K562 (cell line): ENCODE measurements at regions not wholly inside any gene's neighbourhood (a gene's known extent, or its start where the extent isn't known, plus 50 kb on each side); places are given as distances from the start of the nearest gene placed in this dataset.

Source experiments
- ATAC-seq: fragments of 200-7000 bp; cut with Tn5 transposase; 3 replicates; pipeline ENCODE4 v1.9.1; 2020; ENCODE audit warnings: moderate library complexity
- BruUV-seq: library from RNA; stranded (reverse); fragments of 400-500 nt; replicated peaks from 2 replicates; lab custom pipeline; 2021; lab: Mats Ljungman, UMichigan
- CTCF ChIA-PET: fragments of 300-600 bp; formaldehyde crosslinking; extraction: SDS; loops from one replicate; lab custom pipeline; 2021; ENCODE audit warnings: low intra/inter-chr PET ratio; lab: Yijun Ruan, JAX
- POLR2A ChIA-PET: fragments of 300-600, 350-650 bp; sonication (Branson Sonifier 250); formaldehyde crosslinking; extraction: SDS; loops from one replicate; lab custom pipeline; 2021; ENCODE audit warnings: antibody characterized with exemption, inconsistent platforms; lab: Yijun Ruan, JAX
- DNase-seq, 4 experiments: peaks; one replicate each; pipeline versions ENCODE4 v3.0.0 to v3.0.0-alpha.2; 2011 to 2018; ENCODE audit warnings: low spot score in 3 of 4, mixed read lengths in 3 of 4; ENCODE audit errors: extremely low read depth in 1 of 4
- FAIRE-seq: peaks from 2 replicates; lab custom pipeline; 2011; peaks lifted over from hg19 to GRCh38; lab: Jason Lieb, UNC
- H2AFZ ChIP-seq: 2 replicates; pipeline ENCODE4 v1.6.0; 2011; ENCODE audit warnings: low read depth, low read length, control low read depth, inconsistent platforms
- H3K27ac ChIP-seq: fragments of 200-600 bp; 3 replicates; pipeline ENCODE4 v1.8.0; 2011; ENCODE audit warnings: low read depth, mild to moderate bottlenecking, control low read depth, inconsistent platforms, low read length, moderate library complexity, mixed read lengths; ENCODE audit errors: extremely low read depth
- H3K27me3 ChIP-seq, 2 experiments: fragments of 300-600 bp in 1 of 2; 2 replicates in 1 of 2; 3 replicates in 1 of 2; pipeline versions ENCODE4 v1.6.0 to v1.8.0; 2011; ENCODE audit warnings: inconsistent platforms in 2 of 2, low read length in 2 of 2, mild to moderate bottlenecking in 1 of 2, mixed read lengths in 1 of 2, moderate library complexity in 1 of 2; ENCODE audit not compliant: control insufficient read depth in 2 of 2, insufficient read depth in 2 of 2
- H3K36me3 ChIP-seq: fragments of 300-600 bp; 3 replicates; pipeline ENCODE4 v1.8.0; 2011; ENCODE audit warnings: mild to moderate bottlenecking, low read length, inconsistent platforms; ENCODE audit not compliant: control insufficient read depth, insufficient read depth
- H3K4me1 ChIP-seq, 2 experiments: fragments of 200-600 bp in 1 of 2; replicated peaks in 1 of 2; 2 replicates in 1 of 2; 3 replicates in 1 of 2; pipeline versions ENCODE4 v1.5.1 to v1.8.0; 2011; ENCODE audit warnings: inconsistent platforms in 2 of 2, low read length in 2 of 2, mild to moderate bottlenecking in 1 of 2, mixed read lengths in 1 of 2, moderate library complexity in 1 of 2; ENCODE audit not compliant: control insufficient read depth in 2 of 2, insufficient read depth in 2 of 2
- H3K4me2 ChIP-seq: 2 replicates; pipeline ENCODE4 v1.6.1; 2011; ENCODE audit warnings: low read length, control low read depth, inconsistent platforms, mixed read lengths; ENCODE audit not compliant: insufficient read depth
- H3K4me3 ChIP-seq: fragments of 200-600 bp; sonication (generic), shearing (Covaris generic); 2 replicates; pipeline ENCODE4 v1.5.1; 2016; ENCODE audit warnings: control low read depth, inconsistent platforms
- H3K79me2 ChIP-seq: fragments of 200-600 bp; 3 replicates; pipeline ENCODE4 v1.8.0; 2011; ENCODE audit warnings: low read length, inconsistent platforms; ENCODE audit not compliant: control insufficient read depth, insufficient read depth
- H3K9ac ChIP-seq, 2 experiments: 2 replicates each; pipeline versions ENCODE4 v1.6.0 to v1.6.1; 2011; ENCODE audit warnings: low read depth in 2 of 2, low read length in 2 of 2, control low read depth in 1 of 2, inconsistent platforms in 1 of 2, mild to moderate bottlenecking in 1 of 2, mixed read lengths in 1 of 2; ENCODE audit not compliant: insufficient read depth in 1 of 2
- H3K9me1 ChIP-seq: one replicate; pipeline ENCODE4 v1.6.0; 2011; ENCODE audit warnings: inconsistent platforms, mild to moderate bottlenecking, low read length, moderate library complexity; ENCODE audit not compliant: control insufficient read depth, insufficient read depth
- H3K9me3 ChIP-seq: replicated peaks from 2 replicates; pipeline ENCODE4 v1.5.1; 2011; ENCODE audit warnings: low read depth, low read length, inconsistent platforms; ENCODE audit not compliant: control insufficient read depth, insufficient read depth
- H4K20me1 ChIP-seq: replicated peaks from 2 replicates; pipeline ENCODE4 v1.6.1; 2011; ENCODE audit warnings: low read length, inconsistent platforms, mixed read lengths; ENCODE audit not compliant: control insufficient read depth, insufficient read depth
- CAMTA2 ChIP-seq: fragments of 250-450 bp; sonication (Bioruptor Pico); conservative IDR thresholded peaks from 2 replicates; pipeline ENCODE4 v1.5.1; 2022
- CREM ChIP-seq: IDR thresholded peaks from 2 replicates; pipeline ENCODE4 v1.6.1; 2014; ENCODE audit warnings: antibody characterized with exemption, low read depth
- EP400 ChIP-seq: fragments of 450-650 bp; IDR thresholded peaks from 2 replicates; pipeline ENCODE4 v1.6.1; 2017; ENCODE audit warnings: antibody characterized with exemption, mild to moderate bottlenecking, moderate library complexity
- GABPA ChIP-seq: fragments of 200-800 bp; sonication (Bioruptor generic); conservative IDR thresholded peaks from 2 replicates; pipeline ENCODE4 v1.6.1; 2016; ENCODE audit warnings: low read depth, missing genetic modification characterization, missing compliant biosample characterization
- GTF2B ChIP-seq: IDR thresholded peaks from 2 replicates; pipeline ENCODE4 v1.6.1; 2011; ENCODE audit not compliant: insufficient read length; ENCODE audit errors: extremely low read depth
- HES1 ChIP-seq: fragments of 450-650 bp; IDR thresholded peaks from 2 replicates; pipeline ENCODE4 v1.6.1; 2016; ENCODE audit warnings: low read depth, mild to moderate bottlenecking, moderate library complexity
- HOXB6 ChIP-seq: fragments of 250-450 bp; sonication (Bioruptor Pico); IDR thresholded peaks from 2 replicates; pipeline ENCODE4 v1.5.1; 2022; ENCODE audit warnings: mild to moderate bottlenecking, borderline replicate concordance
- KLF1 ChIP-seq: fragments of 450-650 bp; IDR thresholded peaks from 2 replicates; pipeline ENCODE4 v1.6.1; 2016; ENCODE audit warnings: missing genetic modification characterization, missing compliant biosample characterization
- KLF10 ChIP-seq: fragments of 250-450 bp; sonication (Bioruptor Pico); IDR thresholded peaks from 2 replicates; pipeline ENCODE4 v1.6.1; 2021; ENCODE audit warnings: matching md5 sums
- MBD1 ChIP-seq: fragments of 250-450 bp; sonication (Bioruptor Pico); IDR thresholded peaks from 2 replicates; pipeline ENCODE4 v1.8.0; 2022; ENCODE audit warnings: inconsistent platforms
- NFRKB ChIP-seq: fragments of 450-650 bp; IDR thresholded peaks from 2 replicates; pipeline ENCODE4 v1.6.1; 2016; ENCODE audit warnings: low read depth
- UBTF ChIP-seq, 2 experiments: IDR thresholded peaks; 2 replicates each; pipeline ENCODE4 v1.6.1; 2012; ENCODE audit warnings: improper control_type of control experiment in 2 of 2, low read depth in 2 of 2, low read length in 2 of 2, borderline replicate concordance in 1 of 2
- ZNF263 ChIP-seq: sonication (generic); formaldehyde crosslinking; IDR thresholded peaks from 2 replicates; pipeline ENCODE4 v1.8.0; 2022; ENCODE audit warnings: mild to moderate bottlenecking, missing genetic modification reagents, borderline replicate concordance
- ZNF76 ChIP-seq: fragments of 250-450 bp; sonication (Bioruptor Pico); IDR thresholded peaks from 2 replicates; pipeline ENCODE4 v1.4.0; 2020; ENCODE audit warnings: mild to moderate bottlenecking, moderate library complexity, borderline replicate concordance
- WGBS: fragments of 100-300 bp; shearing (Covaris generic); methylation state at CpG from one replicate; pipeline ENCODE4 v1.1.6; 2016; ENCODE audit warnings: low coverage, mixed read lengths; ENCODE audit not compliant: insufficient coverage; ENCODE audit errors: missing lambda C conversion rate; 5-methylcytosine and 5-hydroxymethylcytosine counted together
- in situ Hi-C: fragments of 300-500 bp; cut with MboI; formaldehyde crosslinking; loops from 4 replicates; pipeline ENCODE4 v1.15.0; 2018; ENCODE audit warnings: inconsistent platforms, mixed read lengths
- intact Hi-C: fragments of 100-400 bp; cut with micrococcal nuclease; formaldehyde crosslinking; loops from 2 replicates; pipeline ENCODE4 v1.14.2; 2022
- TF ChIP-seq, protein P1 (sequence below), 2 experiments: fragments of 200-800 bp in 1 of 2; sonication (Bioruptor generic) in 1 of 2; sonication (generic) in 1 of 2; formaldehyde crosslinking in 1 of 2; IDR thresholded peaks in 1 of 2; conservative IDR thresholded peaks in 1 of 2; 2 replicates each; pipeline versions ENCODE4 v1.5.0 to v1.6.1; 2016 to 2020; ENCODE audit warnings: missing compliant biosample characterization in 1 of 2, missing genetic modification characterization in 1 of 2, missing genetic modification reagents in 1 of 2

DNA sequence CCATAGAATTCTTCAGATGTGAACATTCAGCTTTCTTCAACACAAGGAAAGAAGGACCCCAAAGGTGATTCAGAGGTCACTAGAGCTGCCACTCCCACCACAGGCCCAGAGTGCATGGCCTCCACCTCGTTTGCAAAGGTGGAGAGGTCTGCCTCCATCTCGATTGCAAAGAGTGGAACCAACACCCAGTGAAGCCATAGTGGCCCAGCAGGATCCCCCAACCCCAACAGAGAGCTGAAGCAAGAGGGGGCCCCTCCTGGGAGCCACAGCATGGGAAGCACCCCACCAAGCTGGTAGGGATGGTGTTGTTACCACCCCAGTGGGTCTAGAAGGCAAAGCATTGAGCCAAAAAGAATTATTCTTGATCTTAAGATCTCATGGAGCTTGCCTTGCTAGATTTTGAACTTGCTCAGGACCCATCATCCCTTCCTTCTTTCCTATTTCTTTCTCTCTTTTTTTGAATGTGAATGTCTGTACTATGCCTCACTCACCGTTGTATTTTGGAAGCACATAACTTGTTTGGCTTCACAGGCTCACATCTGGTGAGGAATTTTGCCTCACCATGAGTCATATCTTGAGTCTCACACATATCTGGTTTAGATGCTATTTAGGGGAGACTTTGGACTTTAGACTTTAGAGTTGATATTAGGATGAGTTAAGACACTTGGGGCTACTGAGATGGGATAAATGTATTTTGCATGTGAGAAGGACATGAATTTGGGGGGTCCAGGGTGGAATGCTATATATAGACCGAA lies 119.2 kb downstream of the ANKRD60 start:
- FAIRE-seq (no peak), ATAC-seq (no peak), DNase-seq (no peak)
- Histone ChIP-seq H3K36me3 (no peaks in the 10 kb centered on the region), H3K4me2 (no peak overlapping the region), H3K9ac (no peak overlapping the region), H3K27me3 (peaks cover 7 to 18% of the 10 kb centered on the region in 2 experiments; a peak in 3 of 5 replicates), H4K20me1 (no peaks in the 10 kb centered on the region; the same call in 1 of the 2 replicates), H3K4me1 (no peaks in the 10 kb centered on the region), H3K79me2 (no peaks in the 10 kb centered on the region), H3K9me3 (no peaks in the 10 kb centered on the region), H3K9me1 (no peaks in the 10 kb centered on the region), H3K27ac (no peak overlapping the region), H3K4me3 (no peak overlapping the region), H2AFZ (no peak overlapping the region)
- intact Hi-C loops (no loop called here), in situ Hi-C loops (no loop called here)
- ChIA-PET POLR2A (no interaction called here), CTCF (no interaction called here)
- WGBS, result 0% methylated on average over 4 of the region's 4 CpGs
- no TSS peak for BruUV-seq
- TF ChIP-seq HOXB6, result no peak
- no peak for TF ChIP-seq GABPA
- no peak for TF ChIP-seq NFRKB
- TF ChIP-seq CAMTA2, result no peak
- no peak for TF ChIP-seq HES1
- TF ChIP-seq KLF1, result no peak
- no peak for TF ChIP-seq KLF10
- TF ChIP-seq ZNF76 (CRISPR knock-in tag), result no peak
- TF ChIP-seq ZNF263 (CRISPR knock-in tag), result no peak
- TF ChIP-seq MBD1, result no peak
- no peak for TF ChIP-seq UBTF (IDR thresholded peaks at IDR 0.05; ENCODE audit: borderline replicate concordance in 1 of 2, low read depth in 2 of 2, low read length in 2 of 2)
- TF ChIP-seq, protein P1, sequence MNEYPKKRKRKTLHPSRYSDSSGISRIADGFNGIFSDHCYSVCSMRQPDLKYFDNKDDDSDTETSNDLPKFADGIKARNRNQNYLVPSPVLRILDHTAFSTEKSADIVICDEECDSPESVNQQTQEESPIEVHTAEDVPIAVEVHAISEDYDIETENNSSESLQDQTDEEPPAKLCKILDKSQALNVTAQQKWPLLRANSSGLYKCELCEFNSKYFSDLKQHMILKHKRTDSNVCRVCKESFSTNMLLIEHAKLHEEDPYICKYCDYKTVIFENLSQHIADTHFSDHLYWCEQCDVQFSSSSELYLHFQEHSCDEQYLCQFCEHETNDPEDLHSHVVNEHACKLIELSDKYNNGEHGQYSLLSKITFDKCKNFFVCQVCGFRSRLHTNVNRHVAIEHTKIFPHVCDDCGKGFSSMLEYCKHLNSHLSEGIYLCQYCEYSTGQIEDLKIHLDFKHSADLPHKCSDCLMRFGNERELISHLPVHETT (CRISPR knock-in tag; conservative IDR thresholded peaks at IDR 0.05 in 1 of 2, IDR thresholded peaks at IDR 0.05 in 1 of 2), result no peak
- TF ChIP-seq GTF2B, result no peak
- no peak for TF ChIP-seq EP400
- no peak for TF ChIP-seq CREM
